Keratinocyte (primary cell): ENCODE measurements at regions not wholly inside any gene's neighbourhood (a gene's known extent, or its start where the extent isn't known, plus 50 kb on each side); places are given as distances from the start of the nearest gene placed in this dataset.
A peak's percentile ranks its signal among the peaks of the same experiment; 100 is the strongest.

ENCODE experiments used
- DNase-seq: peaks from one replicate; pipeline ENCODE4 v3.0.0-alpha.2; 2011; ENCODE audit warnings: low read depth, missing footprints, low spot score
- FAIRE-seq: peaks from 2 replicates; lab custom pipeline; 2011; peaks lifted over from hg19 to GRCh38; lab: Jason Lieb, UNC
- H2AFZ ChIP-seq: 2 replicates; pipeline ENCODE4 v1.6.0; 2012; ENCODE audit warnings: low read length, control low read depth, inconsistent platforms; ENCODE audit not compliant: control insufficient read depth
- H3K27ac ChIP-seq: 2 replicates; pipeline ENCODE4 v1.5.1; 2011; ENCODE audit warnings: low read length; ENCODE audit not compliant: control insufficient read depth, insufficient read depth
- H3K27me3 ChIP-seq: 3 replicates; pipeline ENCODE4 v1.6.0; 2011; ENCODE audit warnings: low read length; ENCODE audit not compliant: control insufficient read depth, insufficient read depth; ENCODE audit errors: extremely low read depth
- H3K36me3 ChIP-seq, 2 experiments: 2 replicates in 1 of 2; 3 replicates in 1 of 2; pipeline ENCODE4 v1.5.1; 2011; ENCODE audit warnings: low read length in 2 of 2, mild to moderate bottlenecking in 1 of 2; ENCODE audit not compliant: control insufficient read depth in 2 of 2, insufficient read depth in 2 of 2; ENCODE audit errors: extremely low read depth in 1 of 2
- H3K4me1 ChIP-seq: 3 replicates; pipeline ENCODE4 v1.5.1; 2011; ENCODE audit warnings: low read length; ENCODE audit not compliant: control insufficient read depth, insufficient read depth; ENCODE audit errors: extremely low read depth
- H3K4me2 ChIP-seq: 3 replicates; pipeline ENCODE4 v1.6.0; 2011; ENCODE audit warnings: low read depth, low read length; ENCODE audit not compliant: control insufficient read depth, insufficient read depth; ENCODE audit errors: extremely low read depth
- H3K4me3 ChIP-seq, 3 experiments: fragments of 200-600 bp in 1 of 3; sonication (generic) in 1 of 3; 2 replicates in 2 of 3; 3 replicates in 1 of 3; pipeline ENCODE4 v1.5.1; 2011 to 2016; ENCODE audit warnings: low read length in 3 of 3, mild to moderate bottlenecking in 3 of 3, control low read depth in 2 of 3, inconsistent platforms in 1 of 3, low read depth in 1 of 3, mixed read lengths in 1 of 3, mixed run types in 1 of 3, moderate library complexity in 1 of 3; ENCODE audit not compliant: control insufficient read depth in 2 of 3, insufficient read depth in 2 of 3; ENCODE audit errors: extremely low read depth in 1 of 3
- H3K79me2 ChIP-seq: 2 replicates; pipeline ENCODE4 v1.6.0; 2012; ENCODE audit warnings: low read length; ENCODE audit not compliant: control insufficient read depth, insufficient read depth
- H3K9ac ChIP-seq: 3 replicates; pipeline ENCODE4 v1.6.0; 2011; ENCODE audit warnings: low read length; ENCODE audit not compliant: control insufficient read depth, insufficient read depth; ENCODE audit errors: extremely low read depth
- H3K9me1 ChIP-seq: 3 replicates; pipeline ENCODE4 v1.6.0; 2011; ENCODE audit warnings: low read length; ENCODE audit not compliant: control insufficient read depth, insufficient read depth; ENCODE audit errors: extremely low read depth
- H3K9me3 ChIP-seq: 2 replicates; pipeline ENCODE4 v1.5.1; 2012; ENCODE audit warnings: low read depth, low read length; ENCODE audit not compliant: control insufficient read depth
- H4K20me1 ChIP-seq: 3 replicates; pipeline ENCODE4 v1.6.0; 2011; ENCODE audit warnings: low read length; ENCODE audit not compliant: control insufficient read depth, insufficient read depth; ENCODE audit errors: extremely low read depth
- EZH2 ChIP-seq: IDR thresholded peaks from one replicate; pipeline ENCODE4 v1.6.1; 2012; ENCODE audit warnings: inconsistent platforms, mild to moderate bottlenecking, low read length, moderate library complexity
- dilution Hi-C: fragments of 300-500 bp; cut with MboI; formaldehyde crosslinking; loops from one replicate; pipeline ENCODE4 v1.7.0; 2020; ENCODE audit warnings: low sequenced_read_pairs; ENCODE audit not compliant: extremely low pct_ligation_motif_present
- TF ChIP-seq, protein P1 (sequence below), 3 experiments: IDR thresholded peaks in 1 of 3; conservative IDR thresholded peaks in 1 of 3; optimal IDR thresholded peaks in 1 of 3; 2 replicates in 2 of 3; 3 replicates in 1 of 3; pipeline versions ENCODE3 to v1.5.1; 2011; ENCODE audit warnings: low read length in 3 of 3, mild to moderate bottlenecking in 3 of 3, moderate library complexity in 2 of 3, control low read depth in 1 of 3, inconsistent platforms in 1 of 3; ENCODE audit not compliant: insufficient read depth in 2 of 3; ENCODE audit errors: extremely low read depth in 1 of 3

DNA sequence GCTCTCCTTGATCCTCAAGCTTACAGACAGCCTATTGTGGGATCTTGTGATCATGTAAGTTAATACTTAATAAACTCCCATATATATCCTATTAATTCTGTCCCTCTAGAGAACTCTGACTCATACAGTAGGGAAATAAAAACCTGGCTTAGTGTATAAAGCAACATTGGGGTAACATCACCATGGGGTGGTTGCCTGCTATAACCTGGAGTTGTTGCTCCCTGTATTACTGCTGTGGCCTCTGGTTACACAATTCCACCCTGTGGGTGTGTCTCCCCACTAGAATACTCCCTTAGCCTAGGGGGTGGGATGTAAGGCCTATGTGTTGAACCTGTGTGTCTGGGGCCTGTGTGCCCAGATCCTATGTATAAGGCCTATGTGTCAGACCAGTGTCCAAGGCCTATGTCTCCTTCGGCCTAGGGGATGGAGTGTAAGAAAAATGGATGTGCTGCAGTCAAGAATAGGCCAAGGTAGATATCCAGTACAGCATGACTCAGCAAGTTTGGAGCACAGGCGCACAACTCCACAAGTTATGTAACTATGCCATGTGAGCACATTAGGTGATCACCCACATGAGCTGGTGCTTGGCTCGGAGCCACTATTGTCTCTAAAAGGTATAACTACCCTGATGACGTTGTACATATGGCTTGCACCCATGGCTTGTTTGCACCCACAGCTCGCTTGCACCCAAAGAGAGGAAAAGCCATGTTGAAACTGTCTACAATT is 96.8 kb upstream of the C1orf21 start:
- Histone ChIP-seq H3K4me1 (peaks cover 11% of the 10 kb centered on the region), H3K27me3 (no peaks in the 10 kb centered on the region), H3K9me3 (no peaks in the 10 kb centered on the region), H3K36me3 (no peaks in the 10 kb centered on the region), H3K9me1 (no peaks in the 10 kb centered on the region), H3K4me3 (no peak overlapping the region), H3K9ac (no peak overlapping the region), H3K27ac (peak overlapping the region; percentile 25), H2AFZ (no peak overlapping the region), H3K79me2 (no peaks in the 10 kb centered on the region), H3K4me2 (no peak overlapping the region), H4K20me1 (no peaks in the 10 kb centered on the region)
- dilution Hi-C loops = no loop called here
- DNase-seq (peak; percentile 23), FAIRE-seq (peak; percentile 83)
- TF ChIP-seq, protein P1, sequence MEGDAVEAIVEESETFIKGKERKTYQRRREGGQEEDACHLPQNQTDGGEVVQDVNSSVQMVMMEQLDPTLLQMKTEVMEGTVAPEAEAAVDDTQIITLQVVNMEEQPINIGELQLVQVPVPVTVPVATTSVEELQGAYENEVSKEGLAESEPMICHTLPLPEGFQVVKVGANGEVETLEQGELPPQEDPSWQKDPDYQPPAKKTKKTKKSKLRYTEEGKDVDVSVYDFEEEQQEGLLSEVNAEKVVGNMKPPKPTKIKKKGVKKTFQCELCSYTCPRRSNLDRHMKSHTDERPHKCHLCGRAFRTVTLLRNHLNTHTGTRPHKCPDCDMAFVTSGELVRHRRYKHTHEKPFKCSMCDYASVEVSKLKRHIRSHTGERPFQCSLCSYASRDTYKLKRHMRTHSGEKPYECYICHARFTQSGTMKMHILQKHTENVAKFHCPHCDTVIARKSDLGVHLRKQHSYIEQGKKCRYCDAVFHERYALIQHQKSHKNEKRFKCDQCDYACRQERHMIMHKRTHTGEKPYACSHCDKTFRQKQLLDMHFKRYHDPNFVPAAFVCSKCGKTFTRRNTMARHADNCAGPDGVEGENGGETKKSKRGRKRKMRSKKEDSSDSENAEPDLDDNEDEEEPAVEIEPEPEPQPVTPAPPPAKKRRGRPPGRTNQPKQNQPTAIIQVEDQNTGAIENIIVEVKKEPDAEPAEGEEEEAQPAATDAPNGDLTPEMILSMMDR (optimal IDR thresholded peaks at IDR 0.05 in 1 of 3, IDR thresholded peaks at IDR 0.05 in 1 of 3, conservative IDR thresholded peaks at IDR 0.05 in 1 of 3; ENCODE audit: extremely low read depth in 1 of 3, insufficient read depth in 2 of 3, low read length in 3 of 3) = no peak

- no peaks in the 10 kb centered on the region for H4K20me1 ChIP-seq
- DNase-seq (no peak), FAIRE-seq (no peak)
- no peak overlapping the region for H3K27ac ChIP-seq
- no peaks in the 10 kb centered on the region for H3K27me3 ChIP-seq
- TF ChIP-seq, protein P1 (optimal IDR thresholded peaks at IDR 0.05 in 1 of 3, IDR thresholded peaks at IDR 0.05 in 1 of 3, conservative IDR thresholded peaks at IDR 0.05 in 1 of 3; ENCODE audit: extremely low read depth in 1 of 3, insufficient read depth in 2 of 3, low read length in 3 of 3) = no peak
- TF ChIP-seq EZH2 = no peak
- no peaks in the 10 kb centered on the region for H3K36me3 ChIP-seq
- H3K4me3 ChIP-seq = no peak overlapping the region
- no peaks in the 10 kb centered on the region for H3K9me3 ChIP-seq
- no peaks in the 10 kb centered on the region for H3K79me2 ChIP-seq
- peaks cover 8% of the 10 kb centered on the region for H3K4me1 ChIP-seq
- dilution Hi-C loops = no loop called here
- H3K4me2 ChIP-seq = no peak overlapping the region
- H3K9ac ChIP-seq = no peak overlapping the region
- H3K9me1 ChIP-seq = no peaks in the 10 kb centered on the region
- H2AFZ ChIP-seq = no peak overlapping the region
Measured at GRCh38 chr1:184291701-184292100, 95.1 kb upstream of the C1orf21 start.
